Thoracic aorta (tissue), 2 donors: ENCODE measurements at regions not wholly inside any gene's neighbourhood (a gene's known extent, or its start where the extent isn't known, plus 50 kb on each side); places are given as distances from the start of the nearest gene placed in this dataset.

Source experiments
- ATAC-seq: fragments of 150-250 bp; one replicate; pipeline ENCODE4 v1.8.0; 2017; ENCODE audit warnings: low read depth; ENCODE audit not compliant: insufficient number of reproducible peaks, low FRiP score
- DNase-seq: peaks from one replicate; pipeline ENCODE4 v3.0.0-alpha.2; 2020; ENCODE audit warnings: low spot score
- H3K27ac ChIP-seq, 2 donors: fragments of 200-600 bp; sonication (generic); 1 replicate in 1 of 2; 2 replicates in 1 of 2; pipeline ENCODE4 v1.5.1; 2016; ENCODE audit warnings: mild to moderate bottlenecking in 2 of 2, moderate library complexity in 2 of 2
- H3K27me3 ChIP-seq: fragments of 200-600 bp; sonication (generic); replicated peaks from 2 replicates; pipeline ENCODE4 v1.6.0; 2016; ENCODE audit warnings: mild to moderate bottlenecking; ENCODE audit not compliant: insufficient read depth
- H3K36me3 ChIP-seq: fragments of 200-600 bp; sonication (generic); one replicate; pipeline ENCODE4 v1.5.1; 2016
- H3K4me1 ChIP-seq, 2 donors: fragments of 200-600 bp; sonication (generic); 1 replicate in 1 of 2; 2 replicates in 1 of 2; pipeline versions ENCODE4 v1.5.1 to v1.6.0; 2016; ENCODE audit warnings: low read depth in 2 of 2, mild to moderate bottlenecking in 1 of 2; ENCODE audit not compliant: control insufficient read depth in 1 of 2
- H3K4me3 ChIP-seq: fragments of 200-600 bp; sonication (generic); 2 replicates; pipeline ENCODE4 v1.5.1; 2016; ENCODE audit warnings: mild to moderate bottlenecking
- H3K9me3 ChIP-seq: fragments of 200-600 bp; sonication (generic); 2 replicates; pipeline ENCODE4 v1.5.1; 2016
- CTCF ChIP-seq: fragments of 200-600 bp; sonication (generic); IDR thresholded peaks from one replicate; pipeline ENCODE4 v1.5.1; 2019; ENCODE audit warnings: antibody characterized with exemption

GRCh38 chr6:14707276-14707675 is 538.6 kb upstream of the JARID2 start:
- Histone ChIP-seq H3K4me3 (no peak overlapping the region), H3K27me3 (no peaks in the 10 kb centered on the region), H3K9me3 (no peaks in the 10 kb centered on the region), H3K4me1 (peaks cover 3 to 20% of the 10 kb centered on the region in 2 donors), H3K27ac (no peak overlapping the region), H3K36me3 (no peaks in the 10 kb centered on the region)
- TF ChIP-seq CTCF = no peak
- ATAC-seq (no peak), DNase-seq (no peak)

GRCh38 chr6:14707971-14708465 is 537.9 kb upstream of the JARID2 start:
- DNase-seq (no peak), ATAC-seq (no peak)
- no peaks in the 10 kb centered on the region for H3K9me3 ChIP-seq
- no peak for TF ChIP-seq CTCF
- no peaks in the 10 kb centered on the region for H3K36me3 ChIP-seq
- H3K4me3 ChIP-seq = no peak overlapping the region
- H3K27me3 ChIP-seq = no peaks in the 10 kb centered on the region
- H3K27ac ChIP-seq = no peak overlapping the region
- H3K4me1 ChIP-seq = peaks cover 3 to 20% of the 10 kb centered on the region in 2 donors

DNA sequence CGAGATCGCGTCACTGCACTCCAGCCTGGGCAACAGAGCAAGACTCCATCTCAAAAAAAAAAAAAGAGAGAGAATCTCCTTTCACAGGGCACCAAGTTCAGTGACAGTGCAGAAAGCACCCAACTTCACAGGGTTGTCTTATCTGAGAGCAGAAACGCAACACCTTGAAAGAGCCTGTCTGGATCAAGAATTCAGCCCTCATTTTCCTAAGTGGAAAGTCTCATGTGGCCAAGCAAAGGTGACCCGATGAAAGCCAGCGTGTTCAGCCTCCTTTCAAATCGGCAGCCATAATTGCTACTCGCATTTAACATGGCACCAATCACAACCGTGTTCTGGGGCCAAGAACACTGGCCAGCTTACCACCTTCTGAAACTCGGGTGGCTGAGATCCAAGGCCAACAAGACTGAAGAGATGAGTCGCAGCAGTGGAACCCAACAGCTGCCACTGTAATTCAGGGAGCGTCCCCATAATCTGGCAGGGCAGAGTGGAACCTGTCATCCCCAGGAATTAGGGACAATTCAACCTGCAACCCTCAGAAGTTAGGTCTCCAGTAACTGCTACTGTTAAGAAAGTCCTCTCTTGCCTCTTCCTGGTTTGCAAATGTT is 536.7 kb upstream of the JARID2 start:
- DNase-seq (no peak), ATAC-seq (no peak)
- Histone ChIP-seq H3K27me3 (no peaks in the 10 kb centered on the region), H3K4me3 (no peak overlapping the region), H3K4me1 (peaks cover 3 to 20% of the 10 kb centered on the region in 2 donors), H3K9me3 (no peaks in the 10 kb centered on the region), H3K27ac (no peak overlapping the region), H3K36me3 (no peaks in the 10 kb centered on the region)
- TF ChIP-seq CTCF = no peak

- ATAC-seq = no peak
- H3K36me3 ChIP-seq = no peaks in the 10 kb centered on the region
- TF ChIP-seq CTCF = no peak
- no peak for DNase-seq
- H3K4me1 ChIP-seq = peaks cover 3 to 20% of the 10 kb centered on the region in 2 donors
- no peak overlapping the region for H3K27ac ChIP-seq
- H3K4me3 ChIP-seq = no peak overlapping the region
- H3K9me3 ChIP-seq = no peaks in the 10 kb centered on the region
- no peaks in the 10 kb centered on the region for H3K27me3 ChIP-seq
These were observed 536.0 kb upstream of the JARID2 start for GRCh38 chr6:14709900-14710299.

DNA sequence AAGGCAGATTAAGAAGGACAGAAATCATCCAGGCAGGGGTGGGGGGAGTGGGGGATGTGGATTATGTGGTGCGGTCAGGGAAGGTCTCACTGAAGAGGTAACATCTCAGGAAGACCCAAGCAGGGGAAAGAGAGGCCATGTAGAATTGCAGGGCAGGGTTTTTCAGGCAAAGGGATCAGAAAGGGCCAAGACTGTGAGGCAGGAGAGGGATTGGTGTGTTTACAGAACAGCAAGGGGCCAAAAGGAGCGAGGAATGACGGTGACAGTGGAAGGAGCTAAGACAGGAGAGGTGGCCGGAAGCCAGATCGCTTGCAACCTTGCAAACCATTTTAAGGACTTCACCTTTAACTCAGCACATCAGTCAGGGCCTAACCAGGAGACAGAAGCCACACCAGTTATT is 535.4 kb upstream of the JARID2 start:
- no peak overlapping the region for H3K27ac ChIP-seq
- H3K36me3 ChIP-seq = no peaks in the 10 kb centered on the region
- no peaks in the 10 kb centered on the region for H3K9me3 ChIP-seq
- no peak for ATAC-seq
- peaks cover 3 to 19% of the 10 kb centered on the region in 2 donors for H3K4me1 ChIP-seq
- H3K4me3 ChIP-seq = no peak overlapping the region
- no peak for DNase-seq
- no peaks in the 10 kb centered on the region for H3K27me3 ChIP-seq
- TF ChIP-seq CTCF = no peak
